Glutamatergic neuron (in vitro differentiated cells): ENCODE measurements at regions not wholly inside any gene's neighbourhood (a gene's known extent, or its start where the extent isn't known, plus 50 kb on each side); places are given as distances from the start of the nearest gene placed in this dataset.

ENCODE experiments used
- DNase-seq: peaks from one replicate; pipeline ENCODE4 v3.0.0; 2022
- H3K27ac Mint-ChIP-seq: one replicate; pipeline ENCODE4 v1.8.0; 2020; ENCODE audit warnings: mild to moderate bottlenecking, mixed read lengths, inconsistent platforms; ENCODE audit not compliant: unreplicated experiment
- H3K27me3 Mint-ChIP-seq: one replicate; pipeline ENCODE4 v1.8.0; 2020; ENCODE audit warnings: mild to moderate bottlenecking, moderate library complexity, mixed read lengths, inconsistent platforms; ENCODE audit not compliant: unreplicated experiment
- H3K36me3 Mint-ChIP-seq: one replicate; pipeline ENCODE4 v1.8.0; 2020; ENCODE audit warnings: mild to moderate bottlenecking, mixed read lengths, inconsistent platforms; ENCODE audit not compliant: unreplicated experiment
- H3K4me1 Mint-ChIP-seq: one replicate; pipeline ENCODE4 v1.8.0; 2020; ENCODE audit warnings: mild to moderate bottlenecking, low read depth, mixed read lengths, inconsistent platforms; ENCODE audit not compliant: unreplicated experiment
- H3K4me3 Mint-ChIP-seq: one replicate; pipeline ENCODE4 v1.8.0; 2020; ENCODE audit warnings: mild to moderate bottlenecking, mixed read lengths, inconsistent platforms; ENCODE audit not compliant: unreplicated experiment
- H3K9me3 Mint-ChIP-seq: one replicate; pipeline ENCODE4 v1.8.0; 2020; ENCODE audit warnings: mild to moderate bottlenecking, moderate library complexity, mixed read lengths, inconsistent platforms; ENCODE audit not compliant: unreplicated experiment
- TF ChIP-seq, protein P1 (sequence below): fragments of 200-600 bp; sonication (generic); IDR thresholded peaks from one replicate; pipeline ENCODE4 v1.5.0; 2021; ENCODE audit not compliant: partially characterized antibody, unreplicated experiment

DNA sequence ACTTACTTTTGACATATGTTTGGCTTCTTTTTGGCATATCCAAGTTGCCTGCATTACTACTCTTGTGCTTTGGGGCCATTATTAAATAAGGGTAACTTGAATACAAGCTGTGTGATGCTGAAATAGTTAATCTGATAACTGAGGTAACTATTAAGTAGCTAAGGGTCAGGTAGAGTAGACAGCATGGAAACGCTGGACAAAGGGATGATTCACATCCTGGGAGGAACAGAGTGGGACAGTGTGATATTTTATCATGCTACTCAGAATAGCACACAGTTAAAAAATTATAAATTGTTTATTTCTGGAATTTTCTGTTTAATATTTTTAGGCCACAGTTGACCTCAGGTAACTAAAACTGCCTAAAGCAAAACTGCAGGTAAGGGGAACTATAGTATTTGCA is 483.9 kb downstream of the RFPL4B start:
- Mint-ChIP-seq H3K27ac (no peak overlapping the region), H3K4me3 (no peak overlapping the region), H3K9me3 (no peaks in the 10 kb centered on the region), H3K36me3 (no peaks in the 10 kb centered on the region), H3K4me1 (no peaks in the 10 kb centered on the region), H3K27me3 (no peaks in the 10 kb centered on the region)
- no peak for DNase-seq
- TF ChIP-seq, protein P1, sequence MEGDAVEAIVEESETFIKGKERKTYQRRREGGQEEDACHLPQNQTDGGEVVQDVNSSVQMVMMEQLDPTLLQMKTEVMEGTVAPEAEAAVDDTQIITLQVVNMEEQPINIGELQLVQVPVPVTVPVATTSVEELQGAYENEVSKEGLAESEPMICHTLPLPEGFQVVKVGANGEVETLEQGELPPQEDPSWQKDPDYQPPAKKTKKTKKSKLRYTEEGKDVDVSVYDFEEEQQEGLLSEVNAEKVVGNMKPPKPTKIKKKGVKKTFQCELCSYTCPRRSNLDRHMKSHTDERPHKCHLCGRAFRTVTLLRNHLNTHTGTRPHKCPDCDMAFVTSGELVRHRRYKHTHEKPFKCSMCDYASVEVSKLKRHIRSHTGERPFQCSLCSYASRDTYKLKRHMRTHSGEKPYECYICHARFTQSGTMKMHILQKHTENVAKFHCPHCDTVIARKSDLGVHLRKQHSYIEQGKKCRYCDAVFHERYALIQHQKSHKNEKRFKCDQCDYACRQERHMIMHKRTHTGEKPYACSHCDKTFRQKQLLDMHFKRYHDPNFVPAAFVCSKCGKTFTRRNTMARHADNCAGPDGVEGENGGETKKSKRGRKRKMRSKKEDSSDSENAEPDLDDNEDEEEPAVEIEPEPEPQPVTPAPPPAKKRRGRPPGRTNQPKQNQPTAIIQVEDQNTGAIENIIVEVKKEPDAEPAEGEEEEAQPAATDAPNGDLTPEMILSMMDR = no peak

DNA sequence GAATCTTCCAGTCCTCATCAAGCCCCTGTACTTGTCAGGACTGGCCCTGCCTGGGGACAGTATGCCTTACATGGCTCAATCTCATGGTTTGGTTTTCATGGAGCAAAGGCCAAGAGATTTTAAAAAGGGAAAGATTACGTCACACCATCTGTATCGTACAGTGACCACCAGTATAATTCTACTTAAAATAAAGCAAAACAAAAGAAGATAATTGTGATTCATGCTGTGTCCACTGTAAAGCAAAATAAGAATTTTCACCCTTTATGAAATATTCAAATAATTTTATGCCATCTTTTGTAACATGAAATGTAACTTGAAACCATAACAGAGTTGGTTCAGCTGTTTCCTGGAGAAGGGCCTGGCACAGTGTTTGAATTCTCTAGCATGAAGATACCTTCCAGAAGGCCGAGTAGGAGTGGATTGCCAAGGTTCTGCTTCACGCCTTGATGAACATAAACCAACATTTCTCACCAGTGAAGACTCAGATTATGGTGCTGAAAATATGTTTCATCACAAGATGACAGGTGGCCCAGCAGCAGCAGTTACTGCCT is 486.5 kb downstream of the RFPL4B start:
- no peak for DNase-seq
- TF ChIP-seq, protein P1 = no peak
- H3K27me3 Mint-ChIP-seq = no peaks in the 10 kb centered on the region
- H3K4me3 Mint-ChIP-seq = no peak overlapping the region
- H3K36me3 Mint-ChIP-seq = no peaks in the 10 kb centered on the region
- H3K27ac Mint-ChIP-seq = no peak overlapping the region
- H3K9me3 Mint-ChIP-seq = no peaks in the 10 kb centered on the region
- no peaks in the 10 kb centered on the region for H3K4me1 Mint-ChIP-seq

DNA sequence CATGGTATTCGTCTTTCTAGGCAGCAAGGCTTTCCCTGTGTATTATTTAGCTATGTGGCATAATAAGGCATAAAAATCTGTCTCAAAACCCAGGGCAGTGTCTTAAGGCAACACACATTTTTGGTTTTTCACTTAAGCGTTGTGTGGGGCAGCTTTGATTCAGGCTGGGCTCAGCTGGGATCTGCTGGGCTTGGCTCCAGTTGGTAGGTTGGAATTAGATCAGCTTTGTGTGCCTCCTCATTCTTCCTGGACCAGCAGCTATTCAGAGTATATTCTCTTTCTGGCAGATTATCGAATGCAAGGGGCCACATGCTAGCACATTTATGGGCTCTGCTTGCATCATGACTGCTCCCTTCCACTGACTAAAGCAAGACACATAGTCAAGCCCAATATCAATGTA is 487.9 kb downstream of the RFPL4B start:
- no peak overlapping the region for H3K4me3 Mint-ChIP-seq
- no peaks in the 10 kb centered on the region for H3K27me3 Mint-ChIP-seq
- no peaks in the 10 kb centered on the region for H3K9me3 Mint-ChIP-seq
- H3K4me1 Mint-ChIP-seq = no peaks in the 10 kb centered on the region
- TF ChIP-seq, protein P1 = no peak
- H3K27ac Mint-ChIP-seq = no peak overlapping the region
- H3K36me3 Mint-ChIP-seq = no peaks in the 10 kb centered on the region
- no peak for DNase-seq

DNA sequence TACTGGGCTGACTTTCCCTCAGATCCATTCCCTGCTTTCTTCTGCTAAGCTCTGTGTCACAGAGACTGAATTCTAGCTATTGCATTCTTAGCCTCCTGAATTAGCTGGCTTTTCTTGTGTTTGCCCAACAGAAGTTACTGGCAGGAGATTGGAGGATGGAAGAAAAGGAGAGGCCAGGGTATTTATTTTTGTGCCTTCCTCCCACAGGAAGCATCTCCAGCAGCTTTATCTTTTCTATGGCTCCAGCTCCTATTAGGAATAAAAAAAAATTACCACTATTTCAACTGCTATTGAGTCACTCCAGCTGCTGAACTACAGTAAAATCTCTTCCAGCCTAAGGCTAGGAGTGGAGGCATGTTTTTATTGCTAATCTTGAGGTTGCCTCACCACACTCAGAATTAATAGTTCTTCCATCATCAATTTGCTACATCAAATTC is 492.4 kb downstream of the RFPL4B start:
- no peaks in the 10 kb centered on the region for H3K4me1 Mint-ChIP-seq
- H3K4me3 Mint-ChIP-seq = no peak overlapping the region
- H3K36me3 Mint-ChIP-seq = no peaks in the 10 kb centered on the region
- H3K27ac Mint-ChIP-seq = no peak overlapping the region
- TF ChIP-seq, protein P1 = no peak
- no peaks in the 10 kb centered on the region for H3K27me3 Mint-ChIP-seq
- DNase-seq = no peak
- no peaks in the 10 kb centered on the region for H3K9me3 Mint-ChIP-seq

DNA sequence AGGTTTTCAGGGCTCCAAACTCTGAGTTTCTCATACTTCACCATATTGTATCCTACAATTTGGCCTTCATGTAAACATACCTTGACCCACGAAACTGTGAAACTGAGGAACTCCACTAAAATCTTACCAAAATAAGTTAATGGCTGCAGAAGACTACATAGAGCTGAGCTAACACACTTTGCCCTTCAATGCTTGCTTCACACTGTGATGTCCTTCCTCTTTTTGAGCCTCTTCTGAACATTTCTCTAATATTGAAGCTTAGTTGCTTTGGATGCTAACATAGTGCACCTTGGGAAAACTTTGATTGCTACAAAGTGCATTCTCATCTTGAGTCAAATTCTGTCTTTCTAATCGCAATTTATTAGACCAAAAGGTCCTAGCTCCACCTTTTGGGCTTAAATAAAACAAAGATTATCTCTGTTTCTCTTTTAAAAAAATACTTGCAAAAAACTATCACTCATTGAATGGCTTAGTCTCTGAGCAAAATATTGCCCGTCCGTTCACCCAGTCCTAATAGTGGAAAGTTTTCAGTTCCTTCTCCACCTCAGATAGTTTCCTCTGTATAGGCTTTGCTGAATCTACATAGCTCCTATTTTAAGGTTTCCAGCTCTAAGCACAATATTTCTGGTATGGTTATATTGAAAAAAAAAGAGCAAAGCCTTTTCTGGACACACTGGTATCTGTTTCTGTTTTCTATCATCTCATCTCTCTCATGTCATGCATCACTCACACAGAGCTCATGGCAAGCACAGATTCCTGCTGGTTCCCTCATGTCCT is 494.6 kb downstream of the RFPL4B start:
- no peak overlapping the region for H3K27ac Mint-ChIP-seq
- DNase-seq = no peak
- no peaks in the 10 kb centered on the region for H3K4me1 Mint-ChIP-seq
- TF ChIP-seq, protein P1 = no peak
- no peaks in the 10 kb centered on the region for H3K36me3 Mint-ChIP-seq
- H3K9me3 Mint-ChIP-seq = no peaks in the 10 kb centered on the region
- H3K27me3 Mint-ChIP-seq = no peaks in the 10 kb centered on the region
- H3K4me3 Mint-ChIP-seq = no peak overlapping the region
